ENCODE measurements at regions not wholly inside any gene's neighbourhood (a gene's known extent, or its start where the extent isn't known, plus 50 kb on each side); places are given as distances from the start of the nearest gene placed in this dataset.

GRCh38 chr12:68452078-68452715 is 120.0 kb upstream of the MDM1 start:
- no peak for DNase-seq

DNA sequence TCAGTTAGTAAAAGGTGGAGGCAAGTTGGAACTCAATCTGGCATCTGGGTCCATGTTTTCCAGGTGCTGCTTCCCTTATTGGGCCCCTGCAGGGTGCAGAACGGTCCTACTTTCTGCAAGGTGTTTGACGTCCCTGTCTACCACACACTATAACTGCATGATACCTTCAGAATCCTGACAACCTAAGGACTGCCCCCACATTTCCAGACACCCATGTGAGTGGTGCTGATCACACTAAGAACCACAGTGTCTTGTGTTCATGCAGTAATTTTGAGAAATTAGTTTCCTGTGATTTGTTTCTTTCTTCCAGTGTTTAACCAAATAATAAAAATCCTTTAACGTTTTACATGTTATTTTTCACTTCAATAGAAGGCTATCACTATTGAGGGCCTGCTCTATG is 121.1 kb upstream of the MDM1 start:
- DNase-seq, result no peak

DNA sequence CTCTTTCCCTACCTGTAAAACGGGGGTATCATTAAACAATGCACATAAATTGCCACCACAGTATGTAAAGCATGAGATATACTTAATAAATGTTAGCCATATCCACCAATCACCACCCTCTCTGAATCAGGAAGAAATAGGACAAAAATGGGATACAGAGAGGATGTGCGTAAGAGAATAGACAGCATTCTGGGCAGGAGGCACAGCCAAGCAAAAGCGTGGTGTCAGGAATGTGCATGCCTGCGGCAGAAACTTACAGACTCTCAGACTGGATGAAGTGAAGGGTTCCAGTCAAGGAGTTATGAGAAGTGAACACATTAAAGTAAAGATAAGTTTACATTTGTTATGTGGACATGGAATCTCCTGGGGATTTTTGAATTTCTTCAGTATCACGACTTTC is 121.7 kb upstream of the MDM1 start:
- DNase-seq, result peak; percentile 38

DNA sequence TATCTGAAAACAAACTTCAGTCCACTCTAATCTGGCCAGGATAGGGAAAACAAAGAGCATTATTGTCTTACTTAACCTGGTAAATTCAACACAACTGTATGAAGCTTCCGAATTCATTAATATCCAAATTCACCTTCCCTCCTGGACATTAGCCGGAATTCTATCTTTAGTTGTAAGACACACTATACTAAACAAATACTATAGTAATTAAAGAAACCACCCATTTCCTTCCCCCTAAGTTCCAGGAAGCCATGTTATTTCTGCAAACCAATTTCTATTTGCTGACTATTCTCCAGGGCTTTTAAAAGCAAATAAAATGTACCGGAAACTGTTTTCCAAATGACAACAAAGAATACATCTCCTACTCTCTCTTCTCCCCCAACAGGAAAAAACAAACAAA is 122.7 kb upstream of the MDM1 start:
- DNase-seq, result no peak

DNA sequence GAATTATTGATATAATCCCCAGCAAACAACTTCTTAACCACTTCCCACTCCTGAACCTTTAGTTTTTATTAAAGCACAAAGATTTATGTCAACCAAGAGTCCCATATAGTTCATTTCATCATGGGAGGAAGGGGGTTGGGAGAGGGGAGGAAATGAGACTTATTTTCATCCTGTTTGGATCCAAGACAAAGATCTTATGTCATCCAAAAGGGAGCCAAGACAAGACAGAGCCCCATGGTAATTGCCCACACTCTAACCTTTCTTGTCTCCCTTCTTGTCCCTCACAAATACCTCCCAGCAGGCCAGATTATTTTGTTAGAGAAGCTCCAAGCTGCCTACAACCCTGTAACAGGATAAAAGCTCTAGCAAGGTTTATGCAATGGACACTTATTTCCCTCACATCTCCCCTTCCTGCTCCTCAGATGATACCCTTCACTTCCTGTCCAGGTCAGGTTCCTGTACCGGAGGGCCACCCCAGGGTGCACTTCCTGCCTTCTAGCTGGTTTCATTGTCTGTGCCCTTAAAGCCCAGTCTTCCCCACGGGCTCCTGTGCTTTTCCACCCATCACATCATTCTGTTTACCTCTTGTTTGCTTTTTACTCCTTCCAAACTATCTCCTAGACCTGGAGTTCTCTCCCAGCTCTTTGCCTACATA is 123.7 kb upstream of the MDM1 start:
- peak; percentile 42 for DNase-seq

- no peak for DNase-seq
Measured at GRCh38 chr12:68458866-68459265, 126.7 kb upstream of the MDM1 start.

DNA sequence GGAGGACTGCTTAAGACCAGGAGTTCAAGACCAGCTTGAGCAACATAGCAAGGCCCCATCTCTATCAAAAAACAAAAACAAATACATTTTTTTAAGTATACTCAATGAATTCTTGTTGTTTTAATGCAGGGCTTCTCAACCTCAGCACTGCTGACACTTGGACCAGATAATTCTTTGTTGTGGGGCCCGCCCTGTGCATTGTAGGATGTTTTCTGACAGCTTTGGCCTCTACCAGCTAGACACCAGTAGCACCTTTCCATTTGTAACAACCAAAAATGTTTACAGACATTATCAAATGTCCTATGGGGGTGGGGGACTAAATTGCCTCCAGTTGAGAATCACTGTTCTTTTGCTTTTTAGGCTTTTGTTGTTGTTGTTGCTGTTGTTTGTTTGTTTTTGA is 128.1 kb upstream of the MDM1 start:
- no peak for DNase-seq

DNA sequence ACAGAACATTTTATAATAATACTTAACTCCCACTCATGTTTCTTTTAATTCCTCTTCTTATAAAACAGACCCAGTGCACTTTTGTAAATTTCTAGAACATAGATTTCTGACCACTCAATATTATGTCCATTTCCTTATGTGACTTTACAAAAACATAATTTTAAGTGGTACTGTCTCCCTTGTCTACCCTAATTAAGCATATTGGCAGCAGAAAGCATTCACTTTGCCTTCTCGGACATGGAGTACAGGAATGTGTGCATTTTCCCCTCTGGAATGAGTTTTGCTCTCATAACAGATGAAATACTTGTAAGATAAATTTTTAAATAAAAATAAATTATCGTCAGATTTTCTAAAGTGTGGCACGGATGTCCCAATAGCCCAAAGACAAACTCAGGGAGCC is 129.5 kb upstream of the MDM1 start:
- no peak for DNase-seq

GRCh38 chr12:68462803-68463202 is 130.6 kb upstream of the MDM1 start:
- DNase-seq, result no peak

- no peak for DNase-seq
Measured at GRCh38 chr12:68465227-68465626, 133.1 kb upstream of the MDM1 start.

DNA sequence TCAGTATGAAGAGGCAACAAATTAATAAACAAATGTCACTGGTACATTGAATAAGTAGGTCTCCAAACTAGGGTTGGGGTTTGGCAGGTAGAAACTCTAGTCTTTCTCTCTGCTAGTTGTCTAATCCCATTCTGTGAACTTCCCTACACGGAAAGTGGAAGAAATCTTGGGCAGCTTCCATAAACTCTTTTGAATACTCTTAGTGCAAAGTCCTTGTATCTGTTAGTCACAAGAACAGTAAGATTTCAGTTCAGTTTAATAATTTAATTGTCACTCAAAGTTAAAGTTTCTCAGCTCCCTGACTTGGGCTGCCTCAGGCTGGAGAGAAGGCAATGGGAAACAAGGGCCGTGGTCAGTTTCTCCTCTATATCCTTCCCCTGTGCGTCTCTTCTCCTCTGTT is 135.4 kb upstream of the MDM1 start:
- DNase-seq, result no peak

DNA sequence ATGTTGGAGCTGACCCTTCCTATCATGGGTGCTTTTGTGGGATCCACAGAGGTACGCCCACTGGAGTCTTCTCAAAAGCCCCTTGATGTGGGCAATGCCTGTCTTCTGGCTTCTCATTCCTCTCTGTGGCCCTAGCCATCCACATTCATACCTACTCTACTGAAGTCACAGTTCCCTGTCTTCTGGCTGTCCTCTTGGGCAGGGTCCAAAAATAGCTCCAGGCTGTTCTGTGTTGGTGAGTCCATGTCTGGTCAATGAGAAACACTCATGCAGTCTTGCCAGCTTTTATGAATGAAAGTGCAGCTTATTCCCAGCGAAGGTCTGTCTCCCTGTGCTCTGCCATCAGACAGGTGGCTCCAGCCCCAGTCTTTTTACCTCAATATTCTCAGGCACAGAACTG is 135.9 kb upstream of the MDM1 start:
- DNase-seq, result no peak

DNA sequence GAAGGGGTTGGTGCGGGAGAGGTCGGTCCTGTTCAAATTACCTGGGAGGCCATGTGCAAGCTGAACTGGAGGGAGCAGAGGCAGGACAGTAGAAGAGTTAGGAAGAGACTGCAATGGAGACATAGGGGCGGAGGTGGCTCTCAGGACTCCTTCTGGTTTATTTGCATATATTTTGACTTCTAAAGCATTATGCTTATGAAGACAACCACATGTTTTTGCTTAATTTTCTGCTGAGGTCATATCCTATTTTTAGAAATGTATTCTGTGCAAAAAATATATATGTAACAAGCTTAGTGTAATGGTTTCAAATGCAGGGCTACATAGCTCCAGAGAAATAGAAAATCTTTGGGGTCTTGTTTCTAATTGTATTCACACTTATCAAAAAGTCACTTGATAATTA is 137.0 kb upstream of the MDM1 start:
- no peak for DNase-seq

- no peak for DNase-seq
Measured at GRCh38 chr12:68470664-68471328, 138.6 kb upstream of the MDM1 start.

DNA sequence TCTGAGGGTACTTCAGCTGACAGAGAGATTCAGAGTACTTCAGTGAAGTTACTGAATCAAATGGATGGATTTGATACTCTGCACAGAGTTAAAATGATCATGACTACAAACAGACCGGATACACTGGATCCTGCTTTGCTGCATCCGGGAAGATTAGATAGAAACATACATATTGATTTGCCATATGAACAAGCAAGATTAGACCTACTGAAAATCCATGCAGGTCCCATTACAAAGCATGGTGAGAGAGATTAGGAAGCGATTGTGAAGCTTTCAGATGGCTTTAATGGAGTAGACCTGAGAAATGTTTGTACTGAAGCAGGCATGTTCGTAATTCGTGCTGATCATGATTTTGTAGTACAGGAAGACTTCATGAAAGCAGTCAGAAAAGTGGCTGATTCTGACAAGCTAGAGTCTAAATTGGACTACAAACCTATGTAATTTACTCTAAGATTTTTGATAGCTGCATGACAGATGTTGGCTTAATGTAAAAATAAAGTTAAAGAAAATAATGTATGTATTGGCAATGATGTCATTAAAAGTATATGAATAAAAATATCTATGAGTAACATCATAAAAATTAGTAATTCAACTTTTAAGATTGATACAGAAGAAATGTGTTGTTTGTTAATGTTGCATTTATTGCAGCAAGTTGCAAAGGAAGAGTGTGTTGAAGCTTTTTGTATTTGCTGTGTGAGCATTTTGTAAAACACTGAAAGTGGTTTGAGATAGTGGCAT is 136.1 kb upstream of the RAP1B start:
- DNase-seq, result no peak

DNA sequence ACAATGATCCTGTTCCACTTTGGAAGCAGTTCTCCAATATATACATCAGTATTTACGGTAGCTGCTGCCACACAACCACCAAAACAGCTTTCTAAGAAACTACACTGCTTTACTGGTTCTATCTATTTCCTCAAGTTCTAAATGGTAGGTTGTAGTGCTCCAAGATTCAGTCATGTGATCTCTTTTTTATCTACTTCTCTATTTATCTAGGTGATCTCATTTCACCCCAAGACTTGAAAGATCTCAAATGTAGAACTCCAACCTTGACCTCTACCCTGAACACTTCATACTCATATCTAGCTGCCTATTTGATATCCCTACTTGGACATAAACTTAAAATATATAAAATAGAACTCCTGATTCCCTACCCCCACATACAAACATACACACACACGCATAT is 133.9 kb upstream of the RAP1B start:
- DNase-seq, result no peak

GRCh38 chr12:68477261-68477772 is 133.4 kb upstream of the RAP1B start:
- DNase-seq, result peak; percentile 52

- DNase-seq, result no peak
Measured at GRCh38 chr12:68477906-68478305, 132.8 kb upstream of the RAP1B start.

- no peak for DNase-seq
Measured at GRCh38 chr12:68478516-68479260, 132.0 kb upstream of the RAP1B start.

GRCh38 chr12:68479261-68479895 is 131.3 kb upstream of the RAP1B start:
- peak; percentile 93 for DNase-seq

GRCh38 chr12:68479896-68480291 is 130.8 kb upstream of the RAP1B start:
- no peak for DNase-seq

GRCh38 chr12:68480526-68480925 is 130.2 kb upstream of the RAP1B start:
- no peak for DNase-seq
